ENCODE measurements at regions not wholly inside any gene's neighbourhood (a gene's known extent, or its start where the extent isn't known, plus 50 kb on each side); places are given as distances from the start of the nearest gene placed in this dataset.

- no peaks in the 10 kb centered on the region for H3K9me3 ChIP-seq (ENCODE audit: control insufficient read depth, insufficient read depth, low read length)
- H3K4me1 ChIP-seq (ENCODE audit: insufficient read depth, low read length) = no peaks in the 10 kb centered on the region
- no peaks in the 10 kb centered on the region for H3K36me3 ChIP-seq (ENCODE audit: insufficient read depth, low read length)
- H3K9ac ChIP-seq (ENCODE audit: low read depth, low read length) = no peak overlapping the region
Observed at GRCh38 chr2:65625982-65626381, 193.6 kb upstream of the SPRED2 start.

GRCh38 chr2:65622951-65623535 is 190.6 kb upstream of the SPRED2 start:
- Histone ChIP-seq H3K36me3 (ENCODE audit: insufficient read depth, low read length) (no peaks in the 10 kb centered on the region), H3K9me3 (ENCODE audit: control insufficient read depth, insufficient read depth, low read length) (no peaks in the 10 kb centered on the region), H3K9ac (ENCODE audit: low read depth, low read length) (no peak overlapping the region), H3K4me1 (ENCODE audit: insufficient read depth, low read length) (no peaks in the 10 kb centered on the region)

GRCh38 chr2:65622499-65622898 is 190.1 kb upstream of the SPRED2 start:
- Histone ChIP-seq H3K9ac (ENCODE audit: low read depth, low read length) (no peak overlapping the region), H3K36me3 (ENCODE audit: insufficient read depth, low read length) (no peaks in the 10 kb centered on the region), H3K4me1 (ENCODE audit: insufficient read depth, low read length) (no peaks in the 10 kb centered on the region), H3K9me3 (ENCODE audit: control insufficient read depth, insufficient read depth, low read length) (no peaks in the 10 kb centered on the region)

GRCh38 chr2:65620524-65620923 is 188.1 kb upstream of the SPRED2 start:
- Histone ChIP-seq H3K4me1 (ENCODE audit: insufficient read depth, low read length) (no peaks in the 10 kb centered on the region), H3K36me3 (ENCODE audit: insufficient read depth, low read length) (no peaks in the 10 kb centered on the region), H3K9me3 (ENCODE audit: control insufficient read depth, insufficient read depth, low read length) (no peaks in the 10 kb centered on the region), H3K9ac (ENCODE audit: low read depth, low read length) (no peak overlapping the region)

- no peaks in the 10 kb centered on the region for H3K4me1 ChIP-seq (ENCODE audit: insufficient read depth, low read length)
- no peaks in the 10 kb centered on the region for H3K9me3 ChIP-seq (ENCODE audit: control insufficient read depth, insufficient read depth, low read length)
- H3K9ac ChIP-seq (ENCODE audit: low read depth, low read length) = no peak overlapping the region
- no peaks in the 10 kb centered on the region for H3K36me3 ChIP-seq (ENCODE audit: insufficient read depth, low read length)
Observed at GRCh38 chr2:65620026-65620425, 187.6 kb upstream of the SPRED2 start.

GRCh38 chr2:65615602-65616001 is 183.2 kb upstream of the SPRED2 start:
- peaks cover 8% of the 10 kb centered on the region for H3K4me1 ChIP-seq (ENCODE audit: insufficient read depth, low read length)
- H3K36me3 ChIP-seq (ENCODE audit: insufficient read depth, low read length) = no peaks in the 10 kb centered on the region
- no peak overlapping the region for H3K9ac ChIP-seq (ENCODE audit: low read depth, low read length)
- H3K9me3 ChIP-seq (ENCODE audit: control insufficient read depth, insufficient read depth, low read length) = no peaks in the 10 kb centered on the region

GRCh38 chr2:65613968-65614555 is 181.7 kb upstream of the SPRED2 start:
- no peak overlapping the region for H3K9ac ChIP-seq (ENCODE audit: low read depth, low read length)
- H3K4me1 ChIP-seq (ENCODE audit: insufficient read depth, low read length) = peaks cover 8% of the 10 kb centered on the region
- no peaks in the 10 kb centered on the region for H3K36me3 ChIP-seq (ENCODE audit: insufficient read depth, low read length)
- no peaks in the 10 kb centered on the region for H3K9me3 ChIP-seq (ENCODE audit: control insufficient read depth, insufficient read depth, low read length)

DNA sequence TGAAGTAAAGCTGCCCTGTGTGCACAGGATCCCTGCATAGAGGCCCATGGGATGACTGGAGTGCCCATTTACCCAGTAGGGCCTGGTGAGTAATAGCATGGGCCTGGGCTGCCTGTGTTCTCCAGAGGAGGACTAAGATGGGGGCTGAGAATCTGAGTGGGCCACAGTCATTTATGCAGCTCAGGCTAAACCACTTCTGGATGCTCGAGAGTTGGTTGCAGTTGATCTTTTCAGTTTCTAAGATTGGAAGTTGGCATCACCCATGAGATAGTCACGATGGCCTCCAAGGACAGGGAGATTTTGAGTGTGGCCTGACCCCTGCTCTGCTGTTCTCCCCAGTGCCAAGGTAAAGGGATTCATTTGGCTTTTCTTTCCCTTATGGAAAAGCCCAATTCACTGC is 179.1 kb upstream of the SPRED2 start:
- Histone ChIP-seq H3K9me3 (ENCODE audit: control insufficient read depth, insufficient read depth, low read length) (no peaks in the 10 kb centered on the region), H3K9ac (ENCODE audit: low read depth, low read length) (no peak overlapping the region), H3K4me1 (ENCODE audit: insufficient read depth, low read length) (peaks cover 16% of the 10 kb centered on the region), H3K36me3 (ENCODE audit: insufficient read depth, low read length) (no peaks in the 10 kb centered on the region)

DNA sequence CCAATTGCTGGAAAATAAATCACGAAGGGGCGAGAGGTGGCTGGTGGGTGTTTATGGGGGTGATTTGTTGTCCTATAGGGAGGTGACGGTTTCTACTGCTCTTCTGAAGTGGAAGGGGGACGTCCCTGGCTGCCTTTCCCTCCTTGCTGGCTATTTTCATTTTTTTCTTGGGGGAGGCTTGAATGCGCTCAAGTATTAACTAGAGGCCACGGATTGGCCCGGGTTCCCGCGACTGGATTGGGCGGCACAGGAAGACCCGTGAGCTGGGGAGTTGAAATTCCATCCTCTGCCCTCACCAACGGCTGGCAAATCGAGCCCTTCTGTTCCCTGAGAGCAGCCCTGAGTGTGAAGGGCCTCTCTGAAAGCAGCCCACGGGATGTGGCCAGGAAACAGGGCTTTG is 176.5 kb upstream of the SPRED2 start:
- Histone ChIP-seq H3K9ac (ENCODE audit: low read depth, low read length) (no peak overlapping the region), H3K36me3 (ENCODE audit: insufficient read depth, low read length) (no peaks in the 10 kb centered on the region), H3K9me3 (ENCODE audit: control insufficient read depth, insufficient read depth, low read length) (no peaks in the 10 kb centered on the region), H3K4me1 (ENCODE audit: insufficient read depth, low read length) (peaks cover 22% of the 10 kb centered on the region)

DNA sequence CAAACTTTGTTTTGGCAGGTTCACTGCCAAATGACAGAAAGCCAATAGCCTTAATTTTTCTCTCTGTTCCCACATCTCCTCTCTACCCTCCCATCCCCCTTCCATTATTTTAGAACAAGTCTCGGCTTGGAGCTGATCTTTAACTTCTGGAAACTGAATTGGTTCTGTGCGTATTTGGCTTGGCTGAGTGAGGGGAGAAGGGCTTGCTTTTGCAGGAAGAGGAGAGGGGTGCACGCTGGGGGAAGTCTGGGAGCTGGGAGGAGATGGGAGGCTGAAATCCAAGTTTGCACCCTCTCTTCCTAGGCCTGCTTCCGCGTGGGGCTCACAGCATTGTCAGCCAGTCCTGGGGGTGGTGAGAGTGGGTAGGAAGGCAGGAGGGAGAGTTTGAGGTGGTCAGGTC is 176.1 kb upstream of the SPRED2 start:
- Histone ChIP-seq H3K9me3 (ENCODE audit: control insufficient read depth, insufficient read depth, low read length) (no peaks in the 10 kb centered on the region), H3K36me3 (ENCODE audit: insufficient read depth, low read length) (no peaks in the 10 kb centered on the region), H3K4me1 (ENCODE audit: insufficient read depth, low read length) (peaks cover 23% of the 10 kb centered on the region), H3K9ac (ENCODE audit: low read depth, low read length) (no peak overlapping the region)

DNA sequence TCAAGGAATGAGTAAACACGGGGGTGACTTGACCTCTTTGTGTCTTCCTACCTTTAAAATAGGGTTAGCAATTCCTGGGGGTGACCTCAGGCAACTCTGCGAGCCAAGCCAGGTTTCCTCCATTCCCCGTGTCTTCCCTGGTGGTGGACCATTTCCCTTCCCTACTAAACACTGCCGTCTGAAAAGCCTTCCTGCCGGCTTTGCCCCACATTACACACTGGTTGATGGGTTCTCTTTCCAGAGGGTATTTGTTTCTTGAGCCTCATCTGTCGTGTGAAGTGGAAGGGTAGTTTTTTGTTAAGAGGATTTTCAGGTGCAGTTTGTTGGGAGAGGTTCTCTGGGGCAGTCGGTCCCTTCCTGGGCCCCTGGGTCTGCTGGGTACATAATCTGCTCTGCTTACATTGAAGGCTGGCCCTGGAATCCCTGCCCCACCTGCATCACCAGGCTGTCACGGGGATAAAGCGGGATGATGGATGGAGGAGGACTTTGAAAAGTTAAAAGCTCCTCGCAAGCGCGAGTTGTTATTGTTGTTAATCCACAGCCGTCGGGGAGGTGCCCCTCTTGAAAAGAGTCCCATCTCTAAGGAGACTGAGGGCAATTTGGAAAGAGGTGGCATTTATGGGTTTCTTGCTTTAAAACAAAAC is 175.4 kb upstream of the SPRED2 start:
- no peaks in the 10 kb centered on the region for H3K36me3 ChIP-seq (ENCODE audit: insufficient read depth, low read length)
- peaks cover 23% of the 10 kb centered on the region for H3K4me1 ChIP-seq (ENCODE audit: insufficient read depth, low read length)
- H3K9ac ChIP-seq (ENCODE audit: low read depth, low read length) = no peak overlapping the region
- H3K9me3 ChIP-seq (ENCODE audit: control insufficient read depth, insufficient read depth, low read length) = no peaks in the 10 kb centered on the region

DNA sequence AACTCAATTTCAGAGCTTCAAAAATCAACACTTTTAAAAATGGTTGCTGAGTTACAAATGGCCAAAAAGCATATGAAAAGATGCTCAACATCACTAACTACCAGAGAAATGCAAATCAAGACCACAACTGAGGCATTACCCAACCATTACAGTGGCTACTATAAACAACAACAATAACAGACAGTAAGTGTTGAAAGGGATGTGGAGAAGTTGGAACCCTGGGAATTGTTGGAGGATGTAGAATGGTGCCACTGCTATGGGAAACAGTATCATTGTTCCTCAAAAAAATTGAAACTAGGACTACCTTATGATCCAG is 173.3 kb upstream of the SPRED2 start:
- peaks cover 15% of the 10 kb centered on the region for H3K4me1 ChIP-seq (ENCODE audit: insufficient read depth, low read length)
- no peak overlapping the region for H3K9ac ChIP-seq (ENCODE audit: low read depth, low read length)
- H3K36me3 ChIP-seq (ENCODE audit: insufficient read depth, low read length) = no peaks in the 10 kb centered on the region
- H3K9me3 ChIP-seq (ENCODE audit: control insufficient read depth, insufficient read depth, low read length) = no peaks in the 10 kb centered on the region

- Histone ChIP-seq H3K4me1 (ENCODE audit: insufficient read depth, low read length) (peaks cover 15% of the 10 kb centered on the region), H3K36me3 (ENCODE audit: insufficient read depth, low read length) (no peaks in the 10 kb centered on the region), H3K9me3 (ENCODE audit: control insufficient read depth, insufficient read depth, low read length) (no peaks in the 10 kb centered on the region), H3K9ac (ENCODE audit: low read depth, low read length) (no peak overlapping the region)
Observed at GRCh38 chr2:65605058-65605742, 172.8 kb upstream of the SPRED2 start.

GRCh38 chr2:65604246-65604645 is 171.8 kb upstream of the SPRED2 start:
- Histone ChIP-seq H3K36me3 (ENCODE audit: insufficient read depth, low read length) (no peaks in the 10 kb centered on the region), H3K9ac (ENCODE audit: low read depth, low read length) (no peak overlapping the region), H3K9me3 (ENCODE audit: control insufficient read depth, insufficient read depth, low read length) (no peaks in the 10 kb centered on the region), H3K4me1 (ENCODE audit: insufficient read depth, low read length) (peaks cover 15% of the 10 kb centered on the region)
